GM18519 (cell line): ENCODE measurements at regions not wholly inside any gene's neighbourhood (a gene's known extent, or its start where the extent isn't known, plus 50 kb on each side); places are given as distances from the start of the nearest gene placed in this dataset.
"Not testable (repeated sequence)": the region's sequence is repeated elsewhere in the genome, so short reads cannot be mapped to it uniquely, and the experiment has no call there.

Experiments
- ATAC-seq: cut with Tn5 transposase; IDR thresholded peaks from one replicate; pipeline ENCODE4 v1.9.1; 2021; ENCODE audit warnings: mild to moderate bottlenecking, moderate library complexity; ENCODE audit not compliant: unreplicated experiment, low FRiP score

- no peak for ATAC-seq
Measured at GRCh38 chr5:25764733-25765132, 1120.0 kb upstream of the CDH10 start.

- ATAC-seq, result no peak
Measured at GRCh38 chr5:25763781-25764180, 1119.0 kb upstream of the CDH10 start.

DNA sequence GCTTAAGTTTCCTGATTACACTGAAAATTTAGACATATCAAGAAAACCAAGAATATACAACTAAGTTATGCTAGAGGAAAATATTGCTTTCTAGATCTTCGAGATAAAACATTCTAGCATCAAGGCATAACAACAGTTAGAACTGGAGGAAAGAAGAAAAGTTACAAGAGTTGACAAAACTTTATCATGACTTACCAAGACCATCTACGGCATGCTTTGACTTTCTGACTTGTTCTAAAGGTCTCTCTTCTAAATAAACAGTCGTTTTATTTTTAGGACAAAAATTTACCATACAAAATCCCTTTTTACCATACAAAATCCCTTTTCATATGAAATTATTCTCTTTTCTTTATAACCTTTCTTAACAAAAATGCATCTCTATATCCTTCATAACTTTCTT lies 1110.1 kb upstream of the CDH10 start:
- ATAC-seq, result no peak

DNA sequence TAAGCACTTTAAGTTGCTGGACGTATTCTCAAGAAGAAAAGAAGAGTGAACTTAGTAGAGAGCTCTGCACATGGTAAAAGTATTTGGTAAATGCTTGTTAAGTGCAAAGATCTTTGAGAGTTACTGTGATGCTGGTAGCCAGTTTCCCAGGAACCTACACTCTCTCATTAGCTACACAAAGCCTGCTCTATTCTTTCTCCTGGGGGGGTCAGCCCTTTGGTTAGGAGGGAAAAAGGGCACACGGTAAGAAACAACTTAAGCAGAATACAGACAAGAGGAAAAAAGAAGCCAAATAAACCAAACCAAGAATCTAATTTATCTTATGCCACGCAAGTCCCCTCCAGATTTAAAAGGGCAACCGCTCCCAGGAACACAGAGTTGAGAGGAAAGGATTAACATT lies 1100.1 kb upstream of the CDH10 start:
- ATAC-seq, result no peak

DNA sequence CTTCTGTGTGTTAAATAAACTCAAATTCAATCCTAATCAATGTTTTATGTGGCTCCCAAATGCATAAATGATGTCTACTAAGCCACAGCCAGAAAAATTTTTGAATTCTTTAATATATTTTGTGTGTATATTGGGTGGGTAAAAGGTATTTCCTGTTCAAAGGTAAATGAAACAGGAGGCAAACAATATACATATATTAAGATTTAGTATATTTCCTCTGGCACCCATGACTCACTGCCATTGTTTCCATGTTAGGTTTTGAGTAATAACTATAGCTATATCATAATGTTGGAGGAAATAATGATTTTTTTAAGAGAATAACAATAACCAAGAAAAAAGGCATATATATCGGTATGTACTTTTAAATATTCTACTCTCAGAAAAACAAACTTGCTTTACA lies 1071.9 kb upstream of the CDH10 start:
- ATAC-seq, result no peak

DNA sequence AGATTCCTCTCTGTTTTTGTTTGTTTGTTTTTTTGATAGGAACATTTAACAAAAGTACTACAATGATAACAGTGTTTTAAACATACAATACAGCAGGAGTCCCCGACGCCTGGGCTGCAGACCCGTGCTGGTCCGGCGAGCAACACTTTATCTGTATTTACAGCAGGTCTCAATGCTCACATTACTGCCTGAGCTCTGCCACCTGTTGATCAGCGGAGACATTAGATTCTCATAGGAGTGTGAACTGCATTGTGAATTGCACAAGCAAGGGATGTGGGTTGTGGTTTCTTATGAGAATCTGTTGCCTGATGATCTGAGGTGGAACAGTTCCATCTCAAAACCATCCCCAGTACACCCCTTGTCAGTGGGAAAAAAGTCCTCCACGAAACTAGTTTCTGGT lies 1068.5 kb upstream of the CDH10 start:
- no peak for ATAC-seq

DNA sequence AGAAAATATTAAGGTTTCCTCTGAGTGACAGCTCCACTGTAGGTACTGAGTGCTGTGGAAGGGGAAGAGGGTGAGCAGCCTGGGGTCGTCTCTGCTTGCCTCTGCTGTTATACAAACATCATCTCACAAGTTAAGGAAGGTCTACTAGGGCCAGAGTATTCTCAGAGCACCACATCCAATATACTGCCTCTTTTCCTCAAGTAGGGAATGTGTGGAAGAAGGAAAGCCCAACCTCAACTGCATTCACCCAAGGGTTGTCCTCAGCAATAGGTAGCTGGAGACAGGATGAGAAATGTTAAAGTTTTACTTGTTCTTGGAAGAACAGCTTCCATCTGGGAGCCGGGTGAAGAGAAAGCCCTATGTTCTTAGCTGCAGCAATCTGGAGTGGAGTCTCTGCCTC lies 1062.3 kb upstream of the CDH10 start:
- no peak for ATAC-seq

- ATAC-seq, result no peak
Measured at GRCh38 chr5:25701936-25702335, 1057.2 kb upstream of the CDH10 start.

DNA sequence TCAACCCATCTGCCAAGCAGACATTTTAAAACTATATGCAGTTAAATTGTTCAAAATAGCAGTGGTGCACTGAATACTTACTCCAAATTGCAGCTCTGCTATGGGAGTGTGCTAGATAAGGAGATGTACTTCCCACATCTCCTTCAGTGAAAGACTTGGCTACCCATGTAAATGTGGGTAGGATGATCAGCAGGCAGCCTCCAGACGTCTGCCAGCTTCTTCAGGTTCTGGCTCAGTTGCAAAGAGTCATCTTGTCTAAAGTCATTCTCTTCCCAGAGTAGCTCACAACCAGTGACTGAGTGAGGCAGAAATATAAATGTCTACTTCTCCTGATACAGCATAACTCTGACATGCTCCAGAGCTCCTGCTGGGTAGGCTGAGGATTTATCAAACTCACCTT lies 1050.0 kb upstream of the CDH10 start:
- no peak for ATAC-seq

- no peak for ATAC-seq
Measured at GRCh38 chr5:25688156-25688555, 1043.4 kb upstream of the CDH10 start.

- ATAC-seq, result no peak
Measured at GRCh38 chr5:25669645-25670401, 1025.0 kb upstream of the CDH10 start.

DNA sequence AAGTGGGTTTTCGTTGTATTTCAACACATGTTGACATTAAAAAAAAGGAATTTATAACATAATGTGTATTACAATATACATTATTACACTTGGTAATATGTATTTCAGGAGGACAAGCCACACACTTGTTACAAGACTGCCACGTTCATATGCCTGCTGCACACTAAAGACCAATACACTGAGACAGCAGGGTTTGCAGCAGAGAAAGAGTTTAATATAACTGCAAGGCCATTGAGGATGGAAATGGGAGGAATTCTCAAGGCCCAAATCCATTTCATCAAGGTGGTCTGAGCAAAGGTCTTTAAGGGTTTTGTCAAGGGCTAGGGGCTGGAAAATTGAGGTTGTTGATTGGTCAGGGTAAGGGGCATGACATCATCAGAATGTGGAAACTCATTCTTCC lies 1017.8 kb upstream of the CDH10 start:
- ATAC-seq, result no peak

GRCh38 chr5:25650316-25650715 lies 1005.5 kb upstream of the CDH10 start:
- not testable (repeated sequence) for ATAC-seq

- ATAC-seq, result no peak
Measured at GRCh38 chr5:25649628-25650265, 1005.0 kb upstream of the CDH10 start.

GRCh38 chr5:25646421-25647341 lies 1001.9 kb upstream of the CDH10 start:
- ATAC-seq, result no peak

- no peak for ATAC-seq
Measured at GRCh38 chr5:25641124-25641523, 996.3 kb upstream of the CDH10 start.

DNA sequence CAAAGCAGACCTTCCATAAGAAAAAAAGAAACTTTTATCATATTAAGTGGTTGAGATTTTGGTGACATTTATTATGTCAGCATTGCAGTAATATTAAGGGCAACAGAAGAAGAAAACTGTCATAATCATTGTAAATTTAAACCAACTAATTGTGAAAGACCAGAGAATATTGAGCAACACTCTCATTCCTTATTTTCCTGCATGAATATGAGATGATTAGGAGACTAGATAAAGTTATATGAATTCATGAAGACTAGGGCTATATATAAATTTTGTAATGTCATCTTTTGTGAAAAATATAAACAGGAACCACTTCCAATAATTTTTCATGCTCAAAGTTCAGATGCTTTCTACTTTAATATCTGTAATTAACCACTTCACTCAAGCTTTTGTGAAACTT lies 974.5 kb upstream of the CDH10 start:
- no peak for ATAC-seq

DNA sequence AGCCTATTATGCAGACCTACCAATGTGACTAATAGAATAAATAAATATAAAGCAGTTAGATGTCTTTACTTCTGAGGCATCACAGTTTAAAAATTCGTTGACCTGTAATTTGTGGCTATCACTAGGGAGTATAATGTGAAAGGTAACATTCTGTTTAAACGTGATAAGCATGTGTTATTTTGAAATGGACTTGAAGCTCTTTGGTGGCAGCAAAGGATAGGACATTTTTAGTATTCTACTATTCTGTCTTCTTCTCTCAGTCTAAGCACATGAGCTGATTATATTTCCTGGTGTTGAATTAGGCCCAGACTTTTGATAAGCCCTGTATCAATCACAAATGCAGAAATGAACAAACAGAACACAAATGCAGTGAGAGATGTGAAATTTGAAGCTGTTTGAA lies 974.0 kb upstream of the CDH10 start:
- ATAC-seq, result no peak

DNA sequence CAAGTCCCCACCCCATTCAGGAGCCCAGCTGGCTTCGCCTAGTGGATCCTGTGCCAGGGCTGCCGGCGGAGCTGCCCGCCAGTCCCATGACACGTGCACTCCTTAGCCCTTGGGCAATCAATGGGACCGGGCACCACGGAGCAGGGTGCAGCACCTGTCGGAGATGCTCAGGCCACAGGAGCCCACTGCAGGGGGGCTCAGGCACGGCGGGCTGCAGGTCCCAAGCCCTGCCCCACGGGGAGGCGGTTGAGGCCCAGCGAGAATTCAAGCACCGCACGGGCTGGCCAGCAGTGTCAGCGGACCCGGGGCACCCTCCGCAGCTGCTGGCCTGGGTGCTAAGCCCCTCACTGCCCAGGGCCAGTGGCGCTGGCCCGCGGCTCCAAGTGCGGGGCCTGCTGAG lies 969.7 kb upstream of the CDH10 start:
- no peak for ATAC-seq

DNA sequence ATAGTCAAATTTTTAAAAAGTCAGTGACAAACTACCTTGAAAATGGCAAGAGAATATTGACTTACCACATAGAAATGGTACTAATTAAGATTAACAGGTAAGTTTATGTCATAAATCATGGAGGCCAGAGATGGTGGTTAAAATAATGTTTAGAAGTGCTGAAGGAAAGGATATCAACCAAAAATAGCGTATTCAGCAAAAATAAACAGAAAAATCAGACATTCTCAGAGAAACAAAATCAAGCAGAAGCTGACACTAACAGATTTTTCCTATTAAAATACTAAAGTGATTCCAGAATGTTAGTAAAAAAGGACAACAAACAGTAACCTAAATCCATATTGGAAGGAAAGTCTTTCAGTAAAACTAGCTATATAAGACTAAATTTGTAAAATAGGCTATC lies 959.9 kb upstream of the CDH10 start:
- no peak for ATAC-seq

GRCh38 chr5:25579111-25579510 lies 934.3 kb upstream of the CDH10 start:
- no peak for ATAC-seq
